ENCODE measurements at regions not wholly inside any gene's neighbourhood (a gene's known extent, or its start where the extent isn't known, plus 50 kb on each side); places are given as distances from the start of the nearest gene placed in this dataset.

DNA sequence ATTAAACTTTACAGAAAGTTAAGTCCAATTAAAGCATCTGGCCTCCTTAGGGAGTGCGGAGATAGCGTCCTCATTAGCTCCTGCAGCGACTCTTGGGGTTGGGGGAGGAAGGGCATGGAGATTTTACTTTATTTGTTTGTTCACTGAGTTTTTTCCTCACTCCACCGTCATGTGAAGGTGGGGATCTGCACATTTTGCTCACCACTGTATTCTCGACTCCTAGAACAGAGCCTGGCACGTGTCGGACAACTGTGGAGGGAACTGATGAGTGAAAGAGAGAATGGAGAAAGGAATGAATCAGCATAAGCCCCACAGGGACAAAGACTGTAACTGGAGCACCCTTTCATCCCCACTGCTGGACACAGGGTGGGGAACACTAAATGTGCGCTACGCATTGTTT lies 205.1 kb upstream of the TSHZ3 start:
- no peak for TF ChIP-seq EZH2 (optimal IDR thresholded peaks at IDR 0.05; ENCODE audit: low read depth, low read length)
- TF ChIP-seq, protein P1, sequence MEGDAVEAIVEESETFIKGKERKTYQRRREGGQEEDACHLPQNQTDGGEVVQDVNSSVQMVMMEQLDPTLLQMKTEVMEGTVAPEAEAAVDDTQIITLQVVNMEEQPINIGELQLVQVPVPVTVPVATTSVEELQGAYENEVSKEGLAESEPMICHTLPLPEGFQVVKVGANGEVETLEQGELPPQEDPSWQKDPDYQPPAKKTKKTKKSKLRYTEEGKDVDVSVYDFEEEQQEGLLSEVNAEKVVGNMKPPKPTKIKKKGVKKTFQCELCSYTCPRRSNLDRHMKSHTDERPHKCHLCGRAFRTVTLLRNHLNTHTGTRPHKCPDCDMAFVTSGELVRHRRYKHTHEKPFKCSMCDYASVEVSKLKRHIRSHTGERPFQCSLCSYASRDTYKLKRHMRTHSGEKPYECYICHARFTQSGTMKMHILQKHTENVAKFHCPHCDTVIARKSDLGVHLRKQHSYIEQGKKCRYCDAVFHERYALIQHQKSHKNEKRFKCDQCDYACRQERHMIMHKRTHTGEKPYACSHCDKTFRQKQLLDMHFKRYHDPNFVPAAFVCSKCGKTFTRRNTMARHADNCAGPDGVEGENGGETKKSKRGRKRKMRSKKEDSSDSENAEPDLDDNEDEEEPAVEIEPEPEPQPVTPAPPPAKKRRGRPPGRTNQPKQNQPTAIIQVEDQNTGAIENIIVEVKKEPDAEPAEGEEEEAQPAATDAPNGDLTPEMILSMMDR (IDR thresholded peaks at IDR 0.05; ENCODE audit: low read length), result no peak

Measured in MM.1S (cell line).